PC-9 (cell line): ENCODE measurements at regions not wholly inside any gene's neighbourhood (a gene's known extent, or its start where the extent isn't known, plus 50 kb on each side); places are given as distances from the start of the nearest gene placed in this dataset.

Experiments used
- EZH2 ChIP-seq: fragments of 200-600 bp; sonication (generic); IDR thresholded peaks from 2 replicates; pipeline ENCODE4 v1.8.0; 2017; ENCODE audit warnings: antibody characterized with exemption, low read depth
- TF ChIP-seq, protein P1 (sequence below): fragments of 200-600 bp; sonication (generic); conservative IDR thresholded peaks from 2 replicates; pipeline ENCODE4 v1.6.1; 2017; ENCODE audit warnings: mixed run types, antibody characterized with exemption, mild to moderate bottlenecking, moderate library complexity

DNA sequence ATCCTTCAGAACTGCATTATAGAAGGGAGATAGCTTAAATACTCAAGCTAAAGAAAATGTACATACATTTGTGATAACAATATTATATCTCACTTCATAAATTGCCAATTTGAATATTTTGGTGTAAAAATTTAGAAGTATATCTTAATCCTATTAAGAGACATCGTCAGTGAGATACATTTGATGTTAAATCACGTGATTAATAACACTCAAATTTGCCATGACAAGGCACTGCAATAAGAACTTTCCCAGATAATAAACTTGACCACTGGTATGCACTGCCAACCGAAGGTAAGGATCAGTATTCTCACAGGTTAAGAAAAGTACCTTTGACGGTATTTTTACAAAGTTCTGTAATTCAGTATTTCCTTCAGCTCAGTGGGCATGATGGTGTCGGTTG is 764.7 kb upstream of the FRG1 start:
- TF ChIP-seq, protein P1, sequence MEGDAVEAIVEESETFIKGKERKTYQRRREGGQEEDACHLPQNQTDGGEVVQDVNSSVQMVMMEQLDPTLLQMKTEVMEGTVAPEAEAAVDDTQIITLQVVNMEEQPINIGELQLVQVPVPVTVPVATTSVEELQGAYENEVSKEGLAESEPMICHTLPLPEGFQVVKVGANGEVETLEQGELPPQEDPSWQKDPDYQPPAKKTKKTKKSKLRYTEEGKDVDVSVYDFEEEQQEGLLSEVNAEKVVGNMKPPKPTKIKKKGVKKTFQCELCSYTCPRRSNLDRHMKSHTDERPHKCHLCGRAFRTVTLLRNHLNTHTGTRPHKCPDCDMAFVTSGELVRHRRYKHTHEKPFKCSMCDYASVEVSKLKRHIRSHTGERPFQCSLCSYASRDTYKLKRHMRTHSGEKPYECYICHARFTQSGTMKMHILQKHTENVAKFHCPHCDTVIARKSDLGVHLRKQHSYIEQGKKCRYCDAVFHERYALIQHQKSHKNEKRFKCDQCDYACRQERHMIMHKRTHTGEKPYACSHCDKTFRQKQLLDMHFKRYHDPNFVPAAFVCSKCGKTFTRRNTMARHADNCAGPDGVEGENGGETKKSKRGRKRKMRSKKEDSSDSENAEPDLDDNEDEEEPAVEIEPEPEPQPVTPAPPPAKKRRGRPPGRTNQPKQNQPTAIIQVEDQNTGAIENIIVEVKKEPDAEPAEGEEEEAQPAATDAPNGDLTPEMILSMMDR: no peak
- TF ChIP-seq EZH2: no peak
